SJSA1 (cell line): ENCODE measurements at regions not wholly inside any gene's neighbourhood (a gene's known extent, or its start where the extent isn't known, plus 50 kb on each side); places are given as distances from the start of the nearest gene placed in this dataset.

Source experiments
- DNase-seq, 2 experiments: peaks; one replicate each; pipeline ENCODE4 v3.0.0-alpha.2; 2015 to 2020; ENCODE audit warnings: low spot score in 2 of 2, low read depth in 1 of 2
- H3K27ac ChIP-seq: fragments of 250-450 bp; sonication (Bioruptor Pico); 2 replicates; pipeline ENCODE4 v1.5.1; 2020; ENCODE audit warnings: mild to moderate bottlenecking, moderate library complexity
- H3K27me3 ChIP-seq: fragments of 250-450 bp; sonication (Bioruptor Pico); replicated peaks from 2 replicates; pipeline ENCODE4 v1.5.1; 2020; ENCODE audit warnings: mild to moderate bottlenecking, moderate library complexity
- H3K36me3 ChIP-seq: fragments of 250-450 bp; sonication (Bioruptor Pico); 2 replicates; pipeline ENCODE4 v1.5.1; 2020; ENCODE audit warnings: mild to moderate bottlenecking
- H3K4me1 ChIP-seq: fragments of 250-450 bp; sonication (Bioruptor Pico); replicated peaks from 2 replicates; pipeline ENCODE4 v1.6.1; 2021; ENCODE audit warnings: mild to moderate bottlenecking
- H3K4me3 ChIP-seq: fragments of 250-450 bp; sonication (Bioruptor Pico); 2 replicates; pipeline ENCODE4 v1.5.1; 2020; ENCODE audit warnings: mild to moderate bottlenecking
- H3K9me3 ChIP-seq: fragments of 250-450 bp; sonication (Bioruptor Pico); replicated peaks from 2 replicates; pipeline ENCODE4 v1.5.1; 2020; ENCODE audit warnings: mild to moderate bottlenecking

DNA sequence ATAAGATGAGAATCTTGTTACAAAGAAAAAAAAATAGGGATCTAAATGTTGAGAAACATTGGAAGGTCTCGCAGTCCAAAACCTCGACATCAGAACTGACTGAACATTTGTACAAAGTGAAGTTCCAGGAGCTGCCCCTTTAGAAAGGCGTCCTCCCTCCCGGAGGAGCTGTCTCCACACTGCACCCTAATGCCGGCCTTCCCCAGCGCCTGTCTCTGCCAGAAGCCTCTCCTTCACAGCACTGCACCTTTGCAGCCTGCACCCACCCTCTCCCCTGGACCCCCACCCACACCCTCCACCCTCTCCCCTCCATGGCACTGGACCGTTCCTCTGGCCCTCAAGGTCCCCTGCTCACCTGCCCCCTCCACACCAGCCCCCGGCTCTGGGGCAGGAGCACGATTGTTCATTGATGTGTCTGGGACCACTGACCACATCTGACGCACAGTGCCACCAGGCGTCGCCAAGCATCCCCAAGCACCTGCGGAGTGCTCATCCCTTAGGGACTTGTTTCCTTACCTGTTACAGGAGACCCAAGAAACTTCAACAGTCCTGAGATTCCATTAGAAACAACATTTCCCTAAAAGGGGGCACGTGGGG, 90.3 kb upstream of the SNTG2 start:
- H3K4me1 ChIP-seq: peaks cover under 1% of the 10 kb centered on the region; the same call in 1 of the 2 replicates

DNA sequence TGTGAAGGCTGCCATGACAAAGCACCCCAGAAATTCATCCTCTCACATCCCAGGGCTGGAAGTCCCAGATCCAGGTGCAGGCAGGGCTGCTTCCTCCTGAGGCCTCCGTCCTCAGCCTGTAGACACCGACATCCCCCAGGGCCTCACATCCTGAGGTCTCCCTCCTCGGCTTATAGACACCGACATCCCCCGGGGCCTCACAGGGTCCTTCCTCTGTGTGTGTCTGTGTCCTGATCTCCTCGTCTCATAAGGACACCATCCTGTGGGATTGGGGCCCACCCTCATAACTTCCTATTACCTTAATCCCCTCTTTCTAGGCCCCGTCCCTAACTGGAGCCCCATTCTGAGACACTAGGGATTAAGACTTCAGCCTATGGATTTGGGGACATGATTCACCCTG, 92.0 kb upstream of the SNTG2 start:
- no peaks in the 10 kb centered on the region for H3K27me3 ChIP-seq
- H3K4me3 ChIP-seq: no peak overlapping the region
- no peaks in the 10 kb centered on the region for H3K9me3 ChIP-seq
- no peak overlapping the region for H3K27ac ChIP-seq
- peaks cover 4% of the 10 kb centered on the region; the same call in 1 of the 2 replicates for H3K4me1 ChIP-seq
- H3K36me3 ChIP-seq: no peaks in the 10 kb centered on the region
- no peak for DNase-seq

More for the DNA sequence above, 90.3 kb upstream of the SNTG2 start:
- Histone ChIP-seq H3K36me3 (no peaks in the 10 kb centered on the region), H3K27ac (no peak overlapping the region), H3K4me3 (no peak overlapping the region), H3K27me3 (no peaks in the 10 kb centered on the region), H3K9me3 (no peaks in the 10 kb centered on the region)
- no peak for DNase-seq

DNA sequence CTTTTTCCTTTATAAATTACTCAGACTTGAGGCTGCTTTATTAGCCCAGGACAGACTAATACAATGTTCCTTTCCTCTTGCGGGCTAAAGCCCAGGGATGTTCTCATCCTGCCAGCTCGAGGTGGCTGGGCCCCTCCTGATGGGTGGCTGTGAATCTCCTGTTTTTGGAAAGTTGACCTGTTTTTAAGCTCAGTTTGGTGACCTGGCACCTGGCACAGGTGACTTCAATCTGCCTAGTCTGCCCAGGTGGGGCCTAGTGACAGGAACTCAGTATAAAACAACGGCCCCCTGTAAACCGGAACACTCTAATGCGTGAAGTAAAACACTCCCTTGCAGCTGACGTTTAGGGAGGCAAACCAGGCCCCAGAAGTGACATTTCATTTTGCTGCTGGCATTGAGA, 92.7 kb upstream of the SNTG2 start:
- Histone ChIP-seq H3K4me1 (peaks cover 4% of the 10 kb centered on the region; the same call in 1 of the 2 replicates), H3K4me3 (no peak overlapping the region), H3K9me3 (no peaks in the 10 kb centered on the region), H3K27ac (no peak overlapping the region), H3K27me3 (no peaks in the 10 kb centered on the region), H3K36me3 (no peaks in the 10 kb centered on the region)
- no peak for DNase-seq

DNA sequence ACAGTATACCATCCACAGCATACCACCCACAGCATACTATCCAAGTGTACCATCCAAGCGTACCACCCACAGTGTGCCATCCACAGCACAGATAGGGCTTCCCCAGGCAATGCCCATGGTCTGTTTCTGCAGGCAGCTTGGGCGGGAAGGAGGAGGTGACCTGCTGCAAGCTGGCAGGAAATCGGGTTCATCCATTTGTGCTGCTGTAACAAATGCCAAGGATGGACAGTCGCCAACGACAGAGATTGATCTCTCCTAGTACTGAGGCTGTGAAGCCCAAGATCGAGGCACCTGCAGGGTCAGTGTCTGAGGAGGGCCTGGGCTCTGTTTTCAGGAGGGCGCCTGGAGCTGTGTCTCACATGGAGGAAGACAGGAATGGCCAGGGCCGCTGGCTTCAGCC, 93.6 kb upstream of the SNTG2 start:
- Histone ChIP-seq H3K9me3 (no peaks in the 10 kb centered on the region), H3K4me3 (no peak overlapping the region), H3K4me1 (peaks cover 4% of the 10 kb centered on the region; the same call in 1 of the 2 replicates), H3K36me3 (no peaks in the 10 kb centered on the region), H3K27me3 (no peaks in the 10 kb centered on the region), H3K27ac (no peak overlapping the region)
- no peak for DNase-seq

DNA sequence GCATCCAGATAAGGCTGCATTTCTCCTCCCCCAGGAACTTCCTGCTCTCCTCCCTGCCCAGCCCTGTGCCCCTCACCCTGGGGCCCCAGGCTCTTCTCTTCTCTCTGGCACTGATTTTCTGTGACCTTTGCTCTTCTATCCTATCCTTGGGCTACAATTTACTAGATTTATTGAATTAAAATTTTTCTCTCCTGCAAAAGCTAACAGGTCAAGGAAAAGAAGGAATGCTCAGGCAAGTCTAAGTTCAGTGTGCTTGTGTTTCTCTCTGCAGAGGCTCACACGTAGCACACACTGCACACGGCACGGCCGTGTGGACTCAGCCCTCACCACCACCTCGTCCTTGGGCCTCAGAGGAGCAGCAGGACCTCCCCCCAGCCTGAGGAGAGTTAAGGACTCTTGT, 94.2 kb upstream of the SNTG2 start:
- Histone ChIP-seq H3K4me1 (peaks cover 4% of the 10 kb centered on the region; the same call in 1 of the 2 replicates), H3K9me3 (no peaks in the 10 kb centered on the region), H3K27ac (no peak overlapping the region), H3K36me3 (no peaks in the 10 kb centered on the region), H3K4me3 (no peak overlapping the region), H3K27me3 (no peaks in the 10 kb centered on the region)
- no peak for DNase-seq

DNA sequence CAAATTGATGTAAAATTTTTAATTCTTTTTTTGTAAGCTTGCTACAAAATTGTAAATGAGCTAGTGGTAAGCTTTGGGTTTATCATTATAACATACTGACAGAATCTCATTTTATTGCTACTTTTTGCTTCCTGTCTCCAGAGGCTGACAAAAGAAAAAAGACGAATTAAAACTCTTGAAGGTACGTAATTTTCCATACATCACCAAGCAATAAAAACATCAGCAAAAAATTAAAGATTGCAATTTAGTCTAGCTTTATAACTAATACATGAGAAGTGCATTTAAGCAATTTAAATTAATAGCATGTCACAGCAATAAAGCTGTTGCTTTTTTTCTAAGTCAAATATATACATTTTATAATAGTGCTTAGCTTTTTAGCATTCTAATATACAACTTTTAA, 94.6 kb upstream of the SNTG2 start:
- Histone ChIP-seq H3K36me3 (no peaks in the 10 kb centered on the region), H3K4me3 (no peak overlapping the region), H3K27me3 (no peaks in the 10 kb centered on the region), H3K4me1 (peaks cover 4% of the 10 kb centered on the region; the same call in 1 of the 2 replicates), H3K27ac (no peak overlapping the region), H3K9me3 (no peaks in the 10 kb centered on the region)
- DNase-seq: no peak

DNA sequence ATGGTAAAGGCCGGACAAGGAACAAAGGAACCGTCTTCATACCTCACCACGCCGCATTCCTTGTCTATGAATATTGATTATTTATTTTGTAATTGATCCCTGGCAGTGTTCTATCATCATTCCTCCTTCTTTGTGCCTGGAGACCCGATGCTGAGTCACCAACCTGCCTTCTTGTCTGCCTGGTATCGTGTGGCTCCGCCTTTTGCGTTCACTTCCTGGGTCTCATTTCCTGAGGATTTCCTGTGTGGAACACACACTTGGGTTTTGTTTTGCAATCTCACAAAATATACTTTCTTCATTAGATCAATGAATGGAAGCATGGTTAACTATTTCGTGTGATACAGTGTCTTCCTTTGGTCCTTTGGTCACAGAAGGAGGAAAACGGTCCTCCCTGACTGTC, 95.5 kb upstream of the SNTG2 start:
- no peak for DNase-seq
- Histone ChIP-seq H3K9me3 (no peaks in the 10 kb centered on the region), H3K27me3 (no peaks in the 10 kb centered on the region), H3K27ac (no peak overlapping the region), H3K4me3 (no peak overlapping the region), H3K4me1 (peaks cover 4% of the 10 kb centered on the region; the same call in 1 of the 2 replicates), H3K36me3 (no peaks in the 10 kb centered on the region)

DNA sequence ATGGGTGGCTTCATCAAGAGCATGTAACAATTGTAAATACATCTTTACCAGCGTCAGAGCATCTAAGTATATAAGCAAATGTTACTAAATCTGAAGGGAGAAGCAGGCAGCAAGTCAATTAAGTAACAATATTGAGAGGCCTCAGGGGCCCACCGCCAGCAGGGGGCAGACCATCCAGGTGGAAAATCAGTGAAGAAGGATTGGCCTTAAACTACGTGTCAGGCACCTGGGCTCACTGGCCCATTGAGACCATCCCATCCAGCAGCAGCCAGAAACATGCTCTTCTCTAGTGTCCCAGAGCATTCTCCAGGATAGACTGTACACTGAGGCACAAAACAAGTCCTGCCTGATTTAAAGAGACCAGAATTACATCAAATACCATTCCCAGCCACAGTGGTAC, 96.2 kb upstream of the SNTG2 start:
- no peaks in the 10 kb centered on the region for H3K9me3 ChIP-seq
- H3K27ac ChIP-seq: no peak overlapping the region
- no peaks in the 10 kb centered on the region for H3K36me3 ChIP-seq
- peaks cover 4% of the 10 kb centered on the region; the same call in 1 of the 2 replicates for H3K4me1 ChIP-seq
- H3K27me3 ChIP-seq: no peaks in the 10 kb centered on the region
- H3K4me3 ChIP-seq: no peak overlapping the region
- DNase-seq: peak in 1 of 2 experiments; percentile 22

DNA sequence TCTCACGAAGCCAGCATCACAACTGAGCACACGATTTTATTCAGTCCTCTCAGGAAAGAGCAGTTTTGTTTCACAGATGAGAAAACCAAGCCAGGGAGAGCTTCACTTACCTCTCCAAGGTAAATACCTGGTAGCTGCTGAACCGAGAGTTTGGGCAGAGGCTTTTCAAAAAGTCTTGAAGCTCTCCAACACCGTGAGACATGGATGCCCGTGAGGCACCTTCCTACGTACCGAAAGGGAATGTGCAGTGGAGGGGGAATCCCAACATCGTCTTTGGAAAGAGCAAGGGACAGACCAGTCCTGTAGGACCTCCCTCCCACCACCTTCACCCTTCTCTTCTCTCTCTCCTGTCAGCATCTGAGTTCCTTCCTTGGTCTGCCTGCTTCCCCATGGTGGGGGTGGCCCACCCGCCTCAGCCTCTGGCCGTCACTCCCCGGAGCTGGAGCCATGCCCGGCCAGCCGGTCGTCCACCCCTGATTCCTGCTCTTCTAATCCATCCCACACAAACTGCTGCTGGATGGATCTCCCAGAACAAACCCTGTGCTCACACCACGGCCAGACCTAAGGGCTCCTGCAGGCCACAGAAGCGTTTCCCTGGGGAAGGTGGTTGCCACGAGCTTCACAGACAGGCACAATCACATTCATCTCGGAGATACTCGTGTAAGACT, 97.3 kb upstream of the SNTG2 start:
- Histone ChIP-seq H3K9me3 (no peaks in the 10 kb centered on the region), H3K4me1 (peaks cover 4% of the 10 kb centered on the region; the same call in 1 of the 2 replicates), H3K36me3 (no peaks in the 10 kb centered on the region), H3K4me3 (no peak overlapping the region), H3K27me3 (no peaks in the 10 kb centered on the region), H3K27ac (no peak overlapping the region)
- no peak for DNase-seq

DNA sequence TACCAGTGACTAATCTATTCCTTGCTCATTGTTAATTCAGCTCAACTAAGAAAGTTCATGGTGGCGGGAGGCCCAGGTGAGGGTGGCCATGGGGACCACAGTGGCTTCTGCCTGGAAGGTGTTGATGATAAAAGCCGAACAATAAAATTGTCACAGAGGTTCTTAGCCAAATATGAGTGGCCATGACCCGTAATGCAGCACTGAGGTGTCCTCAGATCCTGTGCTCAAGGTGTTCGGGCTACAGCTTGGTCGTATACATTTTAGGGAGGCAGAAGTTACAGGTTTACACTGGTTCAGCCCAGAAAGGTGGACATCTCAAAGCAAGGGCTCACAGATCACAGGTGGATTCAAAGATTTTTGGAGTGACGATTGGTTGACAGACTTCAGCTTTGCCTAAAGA, 98.5 kb upstream of the SNTG2 start:
- Histone ChIP-seq H3K27ac (no peak overlapping the region), H3K36me3 (no peaks in the 10 kb centered on the region), H3K27me3 (no peaks in the 10 kb centered on the region), H3K4me3 (no peak overlapping the region), H3K4me1 (peaks cover 7% of the 10 kb centered on the region), H3K9me3 (no peaks in the 10 kb centered on the region)
- no peak for DNase-seq

DNA sequence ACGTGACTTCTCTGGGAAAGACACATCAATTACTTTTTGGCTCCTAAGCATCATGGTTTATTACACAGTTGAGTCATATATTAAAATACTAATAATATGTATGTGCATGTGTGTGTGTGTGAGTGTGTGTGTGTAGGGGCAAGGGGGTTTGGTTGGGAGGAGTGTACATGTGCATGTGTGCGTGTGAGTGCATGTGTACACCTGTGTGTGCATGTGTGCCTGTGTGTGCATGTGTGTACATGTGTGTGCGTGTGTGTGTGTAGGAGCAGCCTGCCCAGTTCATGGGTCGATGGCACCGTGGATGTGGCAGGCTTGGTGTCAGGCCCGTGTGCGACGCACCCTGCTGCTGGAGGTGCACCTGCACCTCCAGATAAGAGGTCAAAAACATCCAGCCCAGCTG, 99.0 kb upstream of the SNTG2 start:
- Histone ChIP-seq H3K27ac (no peak overlapping the region), H3K9me3 (no peaks in the 10 kb centered on the region), H3K4me3 (no peak overlapping the region), H3K4me1 (peaks cover 7% of the 10 kb centered on the region), H3K27me3 (no peaks in the 10 kb centered on the region), H3K36me3 (no peaks in the 10 kb centered on the region)
- DNase-seq: no peak

DNA sequence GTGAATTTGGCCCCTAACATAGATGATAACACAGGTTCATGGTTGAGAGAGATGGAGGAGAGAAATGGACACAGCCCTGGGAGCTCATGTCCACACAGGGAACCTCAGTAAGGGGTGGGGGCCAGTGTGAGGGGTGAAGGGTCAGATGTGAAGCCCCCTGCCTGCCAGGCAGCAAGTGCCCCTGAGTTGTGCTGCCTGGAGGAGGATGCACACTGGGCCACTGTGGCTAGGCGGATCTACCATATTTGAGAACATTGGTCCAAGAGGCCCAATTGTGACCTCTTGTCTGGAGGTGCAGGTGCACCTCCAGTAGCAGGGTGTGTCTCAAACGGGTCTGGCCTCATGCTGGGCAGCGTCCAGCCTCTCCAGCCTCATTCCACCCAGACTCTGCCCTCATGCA, 99.6 kb upstream of the SNTG2 start:
- no peak overlapping the region for H3K27ac ChIP-seq
- H3K36me3 ChIP-seq: no peaks in the 10 kb centered on the region
- H3K27me3 ChIP-seq: no peaks in the 10 kb centered on the region
- H3K4me3 ChIP-seq: no peak overlapping the region
- peaks cover 7% of the 10 kb centered on the region for H3K4me1 ChIP-seq
- H3K9me3 ChIP-seq: no peaks in the 10 kb centered on the region
- DNase-seq: no peak

DNA sequence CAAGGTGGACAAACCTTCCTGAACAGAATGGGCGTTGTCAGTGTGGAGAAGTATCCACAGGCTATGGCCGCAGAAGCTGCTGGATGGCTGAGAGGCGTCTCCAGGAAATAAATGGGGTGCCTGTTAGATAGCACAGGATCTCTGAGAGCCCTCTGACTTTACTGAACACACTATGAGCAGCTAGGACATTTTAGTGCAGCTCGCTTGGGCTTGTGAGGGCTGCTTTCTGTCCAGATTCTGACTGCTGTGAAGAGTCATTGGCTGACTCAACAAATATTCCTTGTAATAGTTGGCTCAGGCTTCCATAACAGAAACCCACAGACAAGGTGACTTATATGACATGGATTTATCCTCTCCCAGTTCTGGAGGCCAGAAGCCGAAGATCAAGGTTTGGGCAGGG, 100.2 kb upstream of the SNTG2 start:
- H3K4me1 ChIP-seq: peaks cover 7% of the 10 kb centered on the region
- H3K9me3 ChIP-seq: no peaks in the 10 kb centered on the region
- no peak for DNase-seq
- no peaks in the 10 kb centered on the region for H3K27me3 ChIP-seq
- H3K36me3 ChIP-seq: no peaks in the 10 kb centered on the region
- H3K4me3 ChIP-seq: no peak overlapping the region
- H3K27ac ChIP-seq: no peak overlapping the region

DNA sequence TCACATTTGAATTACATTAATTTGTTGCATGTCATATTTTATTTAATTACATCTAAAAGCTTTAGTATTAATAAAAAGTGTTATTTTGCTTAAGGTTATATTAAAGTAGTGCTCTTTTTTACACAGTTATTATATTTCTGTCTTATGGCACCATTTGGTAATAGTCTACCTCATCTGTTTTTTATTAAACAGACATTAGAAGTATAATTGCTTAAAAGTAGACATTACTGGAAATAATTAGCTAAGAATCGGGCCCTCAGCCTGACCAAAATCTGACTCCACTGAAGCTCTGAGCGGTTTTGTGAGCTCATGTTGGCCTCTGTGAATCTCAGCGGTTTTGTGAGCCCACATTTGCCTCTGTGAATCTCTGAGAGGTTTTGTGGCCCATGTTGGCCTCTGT, 102.5 kb upstream of the SNTG2 start:
- Histone ChIP-seq H3K36me3 (no peaks in the 10 kb centered on the region), H3K27me3 (no peaks in the 10 kb centered on the region), H3K4me3 (no peak overlapping the region), H3K4me1 (peaks cover 3% of the 10 kb centered on the region; the same call in 1 of the 2 replicates), H3K27ac (no peak overlapping the region), H3K9me3 (no peaks in the 10 kb centered on the region)
- DNase-seq: no peak
